ENCODE measurements at regions not wholly inside any gene's neighbourhood (a gene's known extent, or its start where the extent isn't known, plus 50 kb on each side); places are given as distances from the start of the nearest gene placed in this dataset.
A peak's percentile ranks its signal among the peaks of the same experiment; 100 is the strongest.

DNA sequence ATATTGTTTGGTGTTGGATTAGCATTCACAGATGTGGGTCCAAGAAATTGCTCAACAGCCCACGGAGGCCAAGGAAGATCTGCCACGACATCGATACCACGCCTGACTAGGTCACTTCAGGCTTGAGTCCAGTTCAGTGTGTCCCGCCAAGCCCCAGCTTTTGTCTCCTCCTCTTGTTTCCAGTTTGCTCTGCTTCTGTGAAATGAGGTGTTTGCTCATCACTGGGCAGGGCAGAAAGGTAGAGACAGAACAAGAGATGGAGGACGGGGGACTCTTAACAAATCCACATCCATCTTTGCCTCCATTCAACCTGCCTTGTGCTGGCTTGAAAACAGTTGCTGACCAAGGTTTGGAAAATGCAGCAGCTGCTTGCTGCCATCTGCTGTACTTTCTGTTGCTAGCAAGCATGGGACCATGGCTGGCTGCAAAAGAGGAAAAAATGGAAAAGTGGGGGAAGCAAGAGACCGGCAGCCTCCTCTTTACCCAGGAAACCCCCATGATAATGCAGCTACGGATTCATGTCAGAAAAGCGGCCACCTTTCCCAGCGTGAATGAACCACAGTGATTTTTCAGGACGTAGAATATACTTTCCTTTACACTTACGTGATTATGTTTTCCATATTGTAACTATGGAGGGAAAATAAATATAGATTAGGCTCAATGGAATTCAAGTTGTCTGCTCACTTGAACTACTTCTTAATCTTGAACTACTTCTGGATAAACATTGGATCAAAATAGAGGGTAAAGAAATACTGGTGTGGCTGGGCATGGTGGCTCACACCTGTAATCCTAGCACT lies 80.2 kb upstream of the GREM2 start:
- peak; percentile 57 for DNase-seq (ENCODE audit: extremely low read depth, low read depth)
- TF ChIP-seq, protein P1, sequence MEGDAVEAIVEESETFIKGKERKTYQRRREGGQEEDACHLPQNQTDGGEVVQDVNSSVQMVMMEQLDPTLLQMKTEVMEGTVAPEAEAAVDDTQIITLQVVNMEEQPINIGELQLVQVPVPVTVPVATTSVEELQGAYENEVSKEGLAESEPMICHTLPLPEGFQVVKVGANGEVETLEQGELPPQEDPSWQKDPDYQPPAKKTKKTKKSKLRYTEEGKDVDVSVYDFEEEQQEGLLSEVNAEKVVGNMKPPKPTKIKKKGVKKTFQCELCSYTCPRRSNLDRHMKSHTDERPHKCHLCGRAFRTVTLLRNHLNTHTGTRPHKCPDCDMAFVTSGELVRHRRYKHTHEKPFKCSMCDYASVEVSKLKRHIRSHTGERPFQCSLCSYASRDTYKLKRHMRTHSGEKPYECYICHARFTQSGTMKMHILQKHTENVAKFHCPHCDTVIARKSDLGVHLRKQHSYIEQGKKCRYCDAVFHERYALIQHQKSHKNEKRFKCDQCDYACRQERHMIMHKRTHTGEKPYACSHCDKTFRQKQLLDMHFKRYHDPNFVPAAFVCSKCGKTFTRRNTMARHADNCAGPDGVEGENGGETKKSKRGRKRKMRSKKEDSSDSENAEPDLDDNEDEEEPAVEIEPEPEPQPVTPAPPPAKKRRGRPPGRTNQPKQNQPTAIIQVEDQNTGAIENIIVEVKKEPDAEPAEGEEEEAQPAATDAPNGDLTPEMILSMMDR (IDR thresholded peaks at IDR 0.05; ENCODE audit: low read depth, low read length), result peak; percentile 98

DNA sequence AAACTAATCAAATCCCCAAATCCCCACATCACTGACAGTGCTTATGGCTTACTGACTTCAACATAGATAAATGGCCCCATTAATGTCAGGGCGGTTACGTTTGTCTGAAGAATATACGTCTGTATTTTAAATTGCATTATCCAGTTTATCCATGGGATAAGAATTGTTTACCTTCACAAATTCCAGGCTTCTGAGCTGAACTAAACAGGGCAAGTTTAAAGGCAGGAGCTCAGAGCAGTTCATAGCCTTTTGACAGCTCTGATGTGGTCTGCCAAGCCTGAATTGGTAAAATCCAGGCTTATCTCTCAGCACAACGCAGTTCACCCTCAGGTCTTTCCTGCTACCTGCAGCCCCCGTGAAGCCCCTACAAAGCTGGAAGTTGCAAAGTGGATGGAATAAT lies 79.5 kb upstream of the GREM2 start:
- TF ChIP-seq, protein P1 (IDR thresholded peaks at IDR 0.05; ENCODE audit: low read depth, low read length), result no peak
- no peak for DNase-seq (ENCODE audit: extremely low read depth, low read depth)

DNA sequence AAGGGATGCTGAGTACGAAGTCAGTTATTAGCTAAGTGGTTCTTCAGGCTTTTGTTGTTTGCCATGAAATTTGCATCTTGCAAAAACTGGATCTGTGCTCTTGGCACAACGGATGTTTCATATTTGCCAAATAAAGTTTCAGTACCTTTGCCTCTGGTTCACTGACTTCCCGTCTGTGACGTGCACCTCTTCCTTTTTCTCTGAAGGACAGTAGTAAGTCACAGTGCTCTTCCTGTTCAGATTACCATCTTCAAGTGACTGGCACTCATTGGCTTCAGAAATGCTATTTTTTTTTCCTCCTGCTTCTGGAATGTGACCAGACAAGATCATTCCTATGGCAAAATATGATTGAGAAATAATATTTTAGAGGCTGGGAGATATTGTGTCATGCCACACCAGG lies 75.9 kb upstream of the GREM2 start:
- DNase-seq (ENCODE audit: extremely low read depth, low read depth), result no peak

DNA sequence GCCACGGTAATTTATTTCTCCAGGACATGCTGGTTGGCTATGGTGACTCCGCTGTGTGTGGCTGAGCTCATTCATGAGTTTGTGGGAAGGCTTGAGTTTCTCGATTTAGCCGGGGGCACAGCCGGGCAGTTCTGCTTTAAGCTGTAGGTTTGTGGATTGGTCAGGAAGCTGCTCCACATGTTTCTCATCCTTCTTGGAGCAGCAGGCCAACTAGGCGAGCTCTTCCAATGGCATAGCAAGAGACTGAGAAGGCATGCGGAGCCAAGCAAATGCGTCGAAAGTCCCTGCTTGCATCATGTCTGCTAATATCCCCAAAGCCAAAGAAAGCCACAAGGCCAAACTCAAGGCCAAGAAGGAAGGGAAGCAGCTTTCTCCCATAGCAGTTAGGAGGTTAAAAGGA lies 71.6 kb upstream of the GREM2 start:
- TF ChIP-seq, protein P1 (IDR thresholded peaks at IDR 0.05; ENCODE audit: low read depth, low read length), result no peak

More for the DNA sequence above, 75.9 kb upstream of the GREM2 start:
- TF ChIP-seq, protein P1 (IDR thresholded peaks at IDR 0.05; ENCODE audit: low read depth, low read length), result no peak

DNA sequence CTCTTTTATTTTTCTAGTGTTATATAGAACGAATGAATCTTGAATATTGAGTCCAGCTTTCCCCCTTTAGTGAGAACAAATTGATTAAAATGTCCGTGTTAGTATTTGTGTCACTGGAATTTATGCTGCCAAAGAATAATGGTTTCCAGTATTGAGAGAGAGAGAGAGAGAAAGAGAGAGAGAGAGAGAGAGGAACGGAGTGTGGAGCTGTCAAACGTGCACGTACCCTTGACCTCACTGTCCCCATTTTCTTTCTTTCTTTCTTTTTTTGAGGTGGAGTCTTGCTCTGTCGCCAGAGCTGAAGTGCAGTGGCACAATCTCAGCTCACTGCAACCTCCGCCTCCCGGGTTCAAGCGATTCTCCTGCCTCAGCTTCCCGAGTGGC lies 70.9 kb upstream of the GREM2 start:
- DNase-seq (ENCODE audit: extremely low read depth, low read depth), result no peak
- TF ChIP-seq, protein P1 (IDR thresholded peaks at IDR 0.05; ENCODE audit: low read depth, low read length), result no peak

More for the DNA sequence above, 71.6 kb upstream of the GREM2 start:
- DNase-seq (ENCODE audit: extremely low read depth, low read depth), result peak; percentile 97

DNA sequence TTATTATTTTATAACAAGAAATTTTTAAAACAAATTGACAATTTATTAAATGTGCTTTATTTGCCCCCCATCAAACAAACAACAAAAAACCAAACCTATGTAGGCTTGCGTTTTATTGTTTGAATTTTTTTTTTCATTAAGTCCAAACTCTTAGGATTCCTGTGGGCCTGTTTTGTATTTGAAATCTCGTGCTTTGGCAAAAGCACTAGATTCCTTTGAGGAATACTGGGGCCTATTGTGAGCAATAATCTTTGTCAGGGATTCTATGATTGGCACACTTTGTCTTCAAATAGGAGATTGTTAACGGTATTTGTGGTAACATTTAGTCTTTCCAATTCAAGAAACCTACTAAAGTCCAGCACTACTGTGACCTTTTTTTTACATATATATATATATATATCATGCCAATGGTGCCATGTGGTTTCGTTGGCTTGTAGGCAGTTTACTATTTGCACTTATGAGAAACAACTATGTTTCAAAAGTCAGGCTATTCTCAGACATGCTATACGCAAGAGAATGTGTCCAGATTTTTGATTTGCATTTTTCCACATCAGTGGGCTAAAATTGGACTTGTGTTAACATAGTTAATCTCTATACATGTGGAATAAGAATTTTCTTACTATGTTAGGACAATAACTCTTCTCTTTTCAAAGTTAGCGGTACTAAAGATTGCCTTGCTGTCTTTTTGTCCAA lies 70.4 kb upstream of the GREM2 start:
- DNase-seq (ENCODE audit: extremely low read depth, low read depth), result no peak
- TF ChIP-seq, protein P1 (IDR thresholded peaks at IDR 0.05; ENCODE audit: low read depth, low read length), result no peak

DNA sequence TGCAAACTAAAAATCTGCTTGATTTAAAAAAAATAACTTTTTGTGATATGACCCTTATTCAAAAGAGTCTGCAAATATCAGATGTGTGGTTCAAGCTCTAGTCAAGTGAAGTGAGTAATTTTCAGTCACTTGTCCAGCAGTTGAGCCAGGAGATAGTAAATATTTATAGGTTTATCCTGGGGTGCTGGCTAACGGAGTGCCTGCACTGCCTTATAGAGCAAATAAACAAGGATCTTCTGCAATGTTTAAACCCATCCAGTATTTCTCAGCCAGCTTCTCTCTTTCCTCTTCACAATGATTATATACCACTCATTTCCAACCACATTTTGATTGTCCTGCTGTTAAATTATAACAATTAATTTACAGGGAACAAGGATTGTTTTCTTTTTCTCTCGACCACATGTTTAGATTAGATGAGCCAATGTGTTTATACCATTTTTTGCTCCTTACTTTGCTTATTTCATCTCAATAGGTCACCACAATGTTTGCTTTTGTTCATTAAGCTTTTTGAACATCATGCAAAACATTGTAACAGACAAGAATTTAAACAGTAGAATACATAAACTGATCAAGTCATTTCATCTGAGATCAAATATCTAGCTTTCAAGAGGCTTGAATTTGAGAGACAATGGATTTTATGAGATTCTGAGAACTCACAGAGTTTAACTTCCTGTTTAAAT lies 60.3 kb upstream of the GREM2 start:
- peak; percentile 42 for DNase-seq (ENCODE audit: extremely low read depth, low read depth)
- TF ChIP-seq, protein P1 (IDR thresholded peaks at IDR 0.05; ENCODE audit: low read depth, low read length), result no peak
